ENCODE measurements at regions not wholly inside any gene's neighbourhood (a gene's known extent, or its start where the extent isn't known, plus 50 kb on each side); places are given as distances from the start of the nearest gene placed in this dataset.

GRCh38 chr12:102736328-102736727, 180.7 kb downstream of the PAH start:
- no peak overlapping the region for H3K4me3 ChIP-seq (ENCODE audit: low read depth, low read length)
- no peaks in the 10 kb centered on the region for H3K9me3 ChIP-seq (ENCODE audit: control insufficient read depth, insufficient read depth, low read length)
- no CpG with 5 or more reads among the region's 1 CpG for WGBS (ENCODE audit: insufficient coverage)
- H3K27me3 ChIP-seq (ENCODE audit: control insufficient read depth, insufficient read depth, low read length), result no peaks in the 10 kb centered on the region
- H3K36me3 ChIP-seq (ENCODE audit: control insufficient read depth, insufficient read depth, low read length), result no peaks in the 10 kb centered on the region
- no peak for DNase-seq (ENCODE audit: low read depth in 4 of 6, low spot score in 6 of 6)
- H3K4me1 ChIP-seq (ENCODE audit: control insufficient read depth, insufficient read depth, low read length), result no peaks in the 10 kb centered on the region
- H3K27ac ChIP-seq (ENCODE audit: low read depth, low read length), result no peak overlapping the region

- no peaks in the 10 kb centered on the region for H3K36me3 ChIP-seq (ENCODE audit: control insufficient read depth, insufficient read depth, low read length)
- no peak for DNase-seq (ENCODE audit: low read depth in 4 of 6, low spot score in 6 of 6)
- no peaks in the 10 kb centered on the region for H3K27me3 ChIP-seq (ENCODE audit: control insufficient read depth, insufficient read depth, low read length)
- H3K27ac ChIP-seq (ENCODE audit: low read depth, low read length), result no peak overlapping the region
- no peaks in the 10 kb centered on the region for H3K9me3 ChIP-seq (ENCODE audit: control insufficient read depth, insufficient read depth, low read length)
- WGBS (ENCODE audit: insufficient coverage), result 94% methylated on average over 2 of the region's 3 CpGs
- H3K4me1 ChIP-seq (ENCODE audit: control insufficient read depth, insufficient read depth, low read length), result no peaks in the 10 kb centered on the region
- H3K4me3 ChIP-seq (ENCODE audit: low read depth, low read length), result no peak overlapping the region
Measured at GRCh38 chr12:102735104-102735503, 181.9 kb downstream of the PAH start.

GRCh38 chr12:102730996-102731395, 186.0 kb downstream of the PAH start:
- Histone ChIP-seq H3K27me3 (ENCODE audit: control insufficient read depth, insufficient read depth, low read length) (no peaks in the 10 kb centered on the region), H3K4me1 (ENCODE audit: control insufficient read depth, insufficient read depth, low read length) (no peaks in the 10 kb centered on the region), H3K36me3 (ENCODE audit: control insufficient read depth, insufficient read depth, low read length) (no peaks in the 10 kb centered on the region), H3K27ac (ENCODE audit: low read depth, low read length) (no peak overlapping the region), H3K4me3 (ENCODE audit: low read depth, low read length) (no peak overlapping the region), H3K9me3 (ENCODE audit: control insufficient read depth, insufficient read depth, low read length) (no peaks in the 10 kb centered on the region)
- WGBS (ENCODE audit: insufficient coverage), result 87% methylated on average over 5 of the region's 8 CpGs
- no peak for DNase-seq (ENCODE audit: low read depth in 4 of 6, low spot score in 6 of 6)

GRCh38 chr12:102728506-102729242, 188.4 kb downstream of the PAH start:
- Histone ChIP-seq H3K4me1 (ENCODE audit: control insufficient read depth, insufficient read depth, low read length) (no peaks in the 10 kb centered on the region), H3K27me3 (ENCODE audit: control insufficient read depth, insufficient read depth, low read length) (no peaks in the 10 kb centered on the region), H3K4me3 (ENCODE audit: low read depth, low read length) (no peak overlapping the region), H3K27ac (ENCODE audit: low read depth, low read length) (no peak overlapping the region), H3K36me3 (ENCODE audit: control insufficient read depth, insufficient read depth, low read length) (no peaks in the 10 kb centered on the region), H3K9me3 (ENCODE audit: control insufficient read depth, insufficient read depth, low read length) (no peaks in the 10 kb centered on the region)
- WGBS (ENCODE audit: insufficient coverage), result no CpG with 5 or more reads among the region's 5 CpGs
- DNase-seq (ENCODE audit: low read depth in 4 of 6, low spot score in 6 of 6), result no peak

GRCh38 chr12:102726686-102727085, 190.4 kb downstream of the PAH start:
- WGBS (ENCODE audit: insufficient coverage), result 80% methylated on average over 1 of the region's 4 CpGs
- Histone ChIP-seq H3K9me3 (ENCODE audit: control insufficient read depth, insufficient read depth, low read length) (no peaks in the 10 kb centered on the region), H3K36me3 (ENCODE audit: control insufficient read depth, insufficient read depth, low read length) (no peaks in the 10 kb centered on the region), H3K4me1 (ENCODE audit: control insufficient read depth, insufficient read depth, low read length) (no peaks in the 10 kb centered on the region), H3K27ac (ENCODE audit: low read depth, low read length) (no peak overlapping the region), H3K4me3 (ENCODE audit: low read depth, low read length) (no peak overlapping the region), H3K27me3 (ENCODE audit: control insufficient read depth, insufficient read depth, low read length) (no peaks in the 10 kb centered on the region)
- DNase-seq (ENCODE audit: low read depth in 4 of 6, low spot score in 6 of 6), result no peak

- no peaks in the 10 kb centered on the region for H3K9me3 ChIP-seq (ENCODE audit: control insufficient read depth, insufficient read depth, low read length)
- no peak overlapping the region for H3K4me3 ChIP-seq (ENCODE audit: low read depth, low read length)
- no peak for DNase-seq (ENCODE audit: low read depth in 4 of 6, low spot score in 6 of 6)
- H3K27me3 ChIP-seq (ENCODE audit: control insufficient read depth, insufficient read depth, low read length), result no peaks in the 10 kb centered on the region
- H3K36me3 ChIP-seq (ENCODE audit: control insufficient read depth, insufficient read depth, low read length), result no peaks in the 10 kb centered on the region
- H3K4me1 ChIP-seq (ENCODE audit: control insufficient read depth, insufficient read depth, low read length), result no peaks in the 10 kb centered on the region
- no peak overlapping the region for H3K27ac ChIP-seq (ENCODE audit: low read depth, low read length)
- WGBS (ENCODE audit: insufficient coverage), result 68% methylated on average over 2 of the region's 2 CpGs
Measured at GRCh38 chr12:102722147-102722546, 194.9 kb downstream of the PAH start.

GRCh38 chr12:102708108-102708507, 208.9 kb downstream of the PAH start:
- no peak overlapping the region for H3K4me3 ChIP-seq (ENCODE audit: low read depth, low read length)
- no peaks in the 10 kb centered on the region for H3K36me3 ChIP-seq (ENCODE audit: control insufficient read depth, insufficient read depth, low read length)
- H3K9me3 ChIP-seq (ENCODE audit: control insufficient read depth, insufficient read depth, low read length), result no peaks in the 10 kb centered on the region
- DNase-seq (ENCODE audit: low read depth in 4 of 6, low spot score in 6 of 6), result no peak
- WGBS (ENCODE audit: insufficient coverage), result 90% methylated on average over 3 of the region's 3 CpGs
- no peaks in the 10 kb centered on the region for H3K4me1 ChIP-seq (ENCODE audit: control insufficient read depth, insufficient read depth, low read length)
- H3K27me3 ChIP-seq (ENCODE audit: control insufficient read depth, insufficient read depth, low read length), result no peaks in the 10 kb centered on the region
- H3K27ac ChIP-seq (ENCODE audit: low read depth, low read length), result no peak overlapping the region

GRCh38 chr12:102702447-102703114, 214.5 kb downstream of the PAH start:
- no peaks in the 10 kb centered on the region for H3K4me1 ChIP-seq (ENCODE audit: control insufficient read depth, insufficient read depth, low read length)
- no peak overlapping the region for H3K4me3 ChIP-seq (ENCODE audit: low read depth, low read length)
- H3K36me3 ChIP-seq (ENCODE audit: control insufficient read depth, insufficient read depth, low read length), result no peaks in the 10 kb centered on the region
- 38% methylated on average over 1 of the region's 6 CpGs for WGBS (ENCODE audit: insufficient coverage)
- H3K9me3 ChIP-seq (ENCODE audit: control insufficient read depth, insufficient read depth, low read length), result no peaks in the 10 kb centered on the region
- no peaks in the 10 kb centered on the region for H3K27me3 ChIP-seq (ENCODE audit: control insufficient read depth, insufficient read depth, low read length)
- no peak overlapping the region for H3K27ac ChIP-seq (ENCODE audit: low read depth, low read length)
- DNase-seq (ENCODE audit: low read depth in 4 of 6, low spot score in 6 of 6), result peak in 2 of 6 donors; percentile 14 to 41

- Histone ChIP-seq H3K4me1 (ENCODE audit: control insufficient read depth, insufficient read depth, low read length) (no peaks in the 10 kb centered on the region), H3K27me3 (ENCODE audit: control insufficient read depth, insufficient read depth, low read length) (no peaks in the 10 kb centered on the region), H3K9me3 (ENCODE audit: control insufficient read depth, insufficient read depth, low read length) (no peaks in the 10 kb centered on the region), H3K4me3 (ENCODE audit: low read depth, low read length) (no peak overlapping the region), H3K36me3 (ENCODE audit: control insufficient read depth, insufficient read depth, low read length) (no peaks in the 10 kb centered on the region), H3K27ac (ENCODE audit: low read depth, low read length) (no peak overlapping the region)
- DNase-seq (ENCODE audit: low read depth in 4 of 6, low spot score in 6 of 6), result no peak
Measured at GRCh38 chr12:102696045-102696444, 215.7 kb upstream of the IGF1 start.

GRCh38 chr12:102694903-102695302, 214.5 kb upstream of the IGF1 start:
- H3K27ac ChIP-seq (ENCODE audit: low read depth, low read length), result no peak overlapping the region
- no peaks in the 10 kb centered on the region for H3K36me3 ChIP-seq (ENCODE audit: control insufficient read depth, insufficient read depth, low read length)
- no peaks in the 10 kb centered on the region for H3K4me1 ChIP-seq (ENCODE audit: control insufficient read depth, insufficient read depth, low read length)
- WGBS (ENCODE audit: insufficient coverage), result 96% methylated on average over 2 of the region's 2 CpGs
- H3K9me3 ChIP-seq (ENCODE audit: control insufficient read depth, insufficient read depth, low read length), result no peaks in the 10 kb centered on the region
- H3K4me3 ChIP-seq (ENCODE audit: low read depth, low read length), result no peak overlapping the region
- no peaks in the 10 kb centered on the region for H3K27me3 ChIP-seq (ENCODE audit: control insufficient read depth, insufficient read depth, low read length)
- no peak for DNase-seq (ENCODE audit: low read depth in 4 of 6, low spot score in 6 of 6)
